NCI-H2196 (cell line): ENCODE measurements at regions not wholly inside any gene's neighbourhood (a gene's known extent, or its start where the extent isn't known, plus 50 kb on each side); places are given as distances from the start of the nearest gene placed in this dataset.

Experiments used
- DNase-seq: peaks from one replicate; lab custom pipeline; 2025; ENCODE audit not compliant: unreplicated experiment; lab: John Stamatoyannopoulos, UW

DNA sequence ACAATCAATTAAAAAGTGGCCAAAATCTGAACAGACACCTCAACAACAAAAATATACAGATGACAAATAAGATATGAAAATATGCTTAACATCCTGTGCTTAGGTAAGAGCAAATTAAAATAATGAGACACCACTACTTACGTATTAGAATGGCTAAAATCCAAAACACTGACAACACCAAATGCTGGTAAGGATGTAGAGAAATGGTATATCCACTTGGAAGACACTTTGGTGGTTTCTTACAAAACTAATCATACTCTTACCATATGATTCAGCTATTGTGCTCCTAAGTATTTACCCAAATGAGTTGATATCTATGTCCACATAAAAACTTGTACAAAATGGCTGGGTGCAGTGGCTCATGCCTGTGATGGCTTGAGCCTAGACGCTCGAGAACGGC lies 51.7 kb upstream of the ZNF599 start:
- no peak for DNase-seq
